OCI-LY3 (cell line): ENCODE measurements at regions not wholly inside any gene's neighbourhood (a gene's known extent, or its start where the extent isn't known, plus 50 kb on each side); places are given as distances from the start of the nearest gene placed in this dataset.

Experiments
- EZH2phosphoT487 ChIP-seq: fragments of 200-600 bp; shearing (Covaris generic); IDR thresholded peaks from 2 replicates; pipeline ENCODE4 v1.6.1; 2018; ENCODE audit warnings: antibody characterized with exemption, mixed run types, low read depth
- TF ChIP-seq, protein P1 (sequence below): fragments of 200-600, 300-600 bp; sonication (generic); IDR thresholded peaks from 2 replicates; pipeline ENCODE4 v1.5.1; 2014; ENCODE audit warnings: antibody characterized with exemption, low read length, low read depth

DNA sequence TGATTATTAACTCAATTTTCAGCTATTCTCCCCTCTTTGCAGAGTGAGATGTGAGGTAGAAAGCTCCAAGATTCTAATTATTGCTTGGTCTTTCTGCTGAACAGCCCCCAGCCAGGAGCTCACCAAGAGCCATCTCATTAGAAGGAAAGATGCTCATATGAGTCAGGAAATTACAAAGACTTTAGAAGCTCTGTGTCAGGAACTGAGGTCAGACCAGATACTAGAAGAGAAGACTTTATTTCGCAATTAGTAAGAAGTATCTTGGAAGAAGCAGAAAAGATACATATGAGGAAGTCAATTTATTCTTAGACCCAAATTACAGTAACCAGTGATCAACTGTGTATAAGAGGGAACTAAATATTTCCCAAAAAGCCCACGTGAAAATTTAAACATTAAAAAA, 626.9 kb downstream of the ZWINT start:
- TF ChIP-seq, protein P1, sequence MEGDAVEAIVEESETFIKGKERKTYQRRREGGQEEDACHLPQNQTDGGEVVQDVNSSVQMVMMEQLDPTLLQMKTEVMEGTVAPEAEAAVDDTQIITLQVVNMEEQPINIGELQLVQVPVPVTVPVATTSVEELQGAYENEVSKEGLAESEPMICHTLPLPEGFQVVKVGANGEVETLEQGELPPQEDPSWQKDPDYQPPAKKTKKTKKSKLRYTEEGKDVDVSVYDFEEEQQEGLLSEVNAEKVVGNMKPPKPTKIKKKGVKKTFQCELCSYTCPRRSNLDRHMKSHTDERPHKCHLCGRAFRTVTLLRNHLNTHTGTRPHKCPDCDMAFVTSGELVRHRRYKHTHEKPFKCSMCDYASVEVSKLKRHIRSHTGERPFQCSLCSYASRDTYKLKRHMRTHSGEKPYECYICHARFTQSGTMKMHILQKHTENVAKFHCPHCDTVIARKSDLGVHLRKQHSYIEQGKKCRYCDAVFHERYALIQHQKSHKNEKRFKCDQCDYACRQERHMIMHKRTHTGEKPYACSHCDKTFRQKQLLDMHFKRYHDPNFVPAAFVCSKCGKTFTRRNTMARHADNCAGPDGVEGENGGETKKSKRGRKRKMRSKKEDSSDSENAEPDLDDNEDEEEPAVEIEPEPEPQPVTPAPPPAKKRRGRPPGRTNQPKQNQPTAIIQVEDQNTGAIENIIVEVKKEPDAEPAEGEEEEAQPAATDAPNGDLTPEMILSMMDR: no peak
- no peak for TF ChIP-seq EZH2phosphoT487
